NCI-H2196 (cell line): ENCODE measurements at regions not wholly inside any gene's neighbourhood (a gene's known extent, or its start where the extent isn't known, plus 50 kb on each side); places are given as distances from the start of the nearest gene placed in this dataset.
"Not testable (repeated sequence)": the region's sequence is repeated elsewhere in the genome, so short reads cannot be mapped to it uniquely, and the experiment has no call there.

Source experiments
- DNase-seq: peaks from one replicate; lab custom pipeline; 2025; ENCODE audit not compliant: unreplicated experiment; lab: John Stamatoyannopoulos, UW

DNA sequence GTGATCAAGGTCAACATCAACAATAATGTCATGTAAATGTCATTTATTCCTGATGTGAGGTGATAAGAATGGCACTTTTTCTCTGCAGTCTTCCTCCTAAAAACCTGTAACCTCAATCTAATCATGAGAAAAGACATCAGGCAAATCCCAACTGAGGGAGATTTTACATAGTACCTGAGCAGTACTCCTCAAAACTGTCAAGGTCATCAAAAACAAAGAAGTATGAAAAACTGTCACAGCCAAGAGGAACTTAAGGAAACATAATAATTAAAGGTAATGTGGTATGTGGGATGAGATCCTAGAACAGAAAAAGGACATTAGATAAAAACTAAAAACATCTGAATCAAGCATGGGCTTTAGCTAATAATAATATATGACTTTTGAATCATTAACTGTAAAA lies 140.9 kb upstream of the GRM7 start:
- no peak for DNase-seq

DNA sequence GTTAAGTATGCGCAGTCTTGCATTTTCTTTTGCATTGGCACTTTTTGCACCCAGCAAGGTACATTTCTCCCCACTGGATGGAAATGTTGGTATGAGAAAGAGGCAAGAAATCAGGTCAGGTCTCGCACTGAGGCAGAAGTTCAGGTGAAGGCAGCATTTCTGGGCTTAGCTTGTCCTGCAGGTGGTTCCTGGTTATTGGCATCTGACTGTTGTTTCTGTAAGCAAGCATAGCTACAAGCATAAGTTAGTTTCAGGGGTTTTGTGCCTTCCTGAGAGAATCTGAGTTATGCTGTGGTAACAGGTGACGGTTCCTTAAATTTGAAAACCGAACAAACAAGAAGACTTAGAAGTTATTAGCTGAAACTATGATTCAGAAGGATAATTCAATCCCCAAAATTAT lies 139.4 kb upstream of the GRM7 start:
- no peak for DNase-seq

DNA sequence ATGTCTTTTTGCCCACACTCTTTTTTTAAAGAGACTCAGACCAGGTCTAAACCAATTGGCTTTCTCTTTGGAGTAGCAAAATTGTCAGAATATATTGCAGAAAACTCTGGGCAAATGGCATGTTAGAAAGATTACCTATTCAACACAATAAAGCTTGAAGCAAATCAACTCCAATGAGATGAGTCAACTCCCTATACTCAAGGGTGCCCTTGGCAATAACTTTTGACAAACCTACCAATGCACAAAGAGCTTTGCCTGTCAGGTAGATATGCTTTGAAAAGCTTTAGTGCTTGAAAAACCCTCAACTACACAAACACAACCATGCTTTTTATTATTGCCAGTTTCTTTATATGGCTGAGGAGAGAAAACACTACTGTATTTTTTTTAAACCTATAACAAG lies 137.7 kb upstream of the GRM7 start:
- DNase-seq: no peak

DNA sequence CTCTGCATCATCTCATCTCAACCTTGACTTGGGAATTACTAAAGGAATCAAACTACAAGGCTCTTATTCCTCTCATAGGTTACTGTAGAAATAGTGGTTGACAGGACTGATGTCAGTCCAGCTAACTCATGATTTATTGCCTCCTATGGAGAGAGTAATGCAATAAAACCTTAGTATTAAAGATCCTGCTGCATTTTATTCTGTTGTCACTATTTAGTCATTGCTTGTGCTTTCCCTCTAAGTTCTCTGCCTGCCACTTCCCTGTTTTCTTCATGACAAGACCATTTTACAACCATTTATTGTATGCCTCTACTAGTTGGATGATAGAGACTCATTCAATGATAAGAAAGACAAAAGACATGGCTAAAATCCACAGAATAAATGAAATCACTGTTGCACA lies 134.1 kb upstream of the GRM7 start:
- DNase-seq: no peak

DNA sequence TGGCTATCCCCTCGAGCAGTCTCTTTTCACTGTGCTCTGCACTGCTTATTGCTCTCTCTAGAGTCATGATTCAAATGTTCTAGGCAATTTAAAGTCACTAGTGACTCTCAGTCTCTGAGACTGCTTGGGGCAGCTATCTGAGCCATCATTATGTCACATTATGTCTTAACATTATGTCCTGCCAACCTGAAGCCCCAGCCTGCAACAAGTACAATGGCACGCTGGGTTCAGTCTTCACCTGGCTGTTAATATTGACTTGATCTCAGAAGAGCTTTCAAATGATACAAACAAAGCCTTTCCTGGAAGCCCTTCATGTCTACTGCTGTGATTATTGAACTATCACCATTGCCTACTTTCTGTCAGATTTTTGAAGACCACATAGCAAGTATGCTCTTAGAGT lies 128.1 kb upstream of the GRM7 start:
- DNase-seq: no peak

DNA sequence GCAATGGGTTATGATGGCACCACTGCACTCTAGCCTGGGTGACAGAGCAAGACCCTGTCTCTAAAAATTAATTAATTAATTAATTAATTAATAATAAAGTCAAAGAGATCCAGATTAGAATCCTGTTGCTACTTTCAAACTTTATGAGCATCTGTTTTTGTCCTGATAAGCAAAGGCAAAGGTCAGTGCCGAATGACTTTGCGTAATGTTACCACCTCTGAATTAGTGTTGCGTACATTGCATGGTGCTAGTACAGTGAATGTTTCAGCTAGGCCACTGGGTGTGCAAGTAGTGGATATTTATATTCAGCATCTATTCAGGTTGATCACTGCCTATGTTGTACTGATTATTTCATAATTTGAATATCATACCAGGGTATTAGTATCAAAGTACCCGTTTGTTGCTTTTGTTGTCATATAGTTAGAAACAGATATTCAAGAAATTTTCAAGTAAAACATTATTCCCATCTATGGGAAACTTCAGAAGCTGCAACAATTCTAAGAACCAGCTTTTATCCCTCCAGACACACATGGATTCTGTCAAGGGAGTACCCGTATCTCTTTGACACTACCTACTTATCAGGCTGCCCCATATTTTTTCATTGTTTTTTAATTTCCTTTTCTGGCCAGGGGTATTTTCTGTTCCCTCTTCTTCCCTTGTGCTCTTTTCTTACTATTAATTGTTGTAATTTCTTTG lies 127.1 kb upstream of the GRM7 start:
- DNase-seq: no peak

DNA sequence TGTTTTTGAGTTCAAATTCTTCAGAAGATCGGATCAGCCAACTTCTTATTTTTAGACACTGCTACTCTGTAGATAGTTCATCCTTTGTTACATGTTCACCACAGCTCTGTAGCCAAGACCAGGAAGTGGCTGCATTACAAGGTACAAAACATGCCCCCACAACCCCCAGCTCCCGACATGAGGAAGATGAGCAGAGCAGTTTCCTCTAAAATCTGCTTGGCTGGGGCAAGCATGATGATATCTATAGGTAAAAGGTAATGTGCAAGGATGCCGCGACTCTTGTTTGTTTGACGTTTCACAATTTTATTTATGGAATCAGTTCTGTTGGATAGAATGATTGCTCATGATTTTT lies 126.5 kb upstream of the GRM7 start:
- DNase-seq: no peak

DNA sequence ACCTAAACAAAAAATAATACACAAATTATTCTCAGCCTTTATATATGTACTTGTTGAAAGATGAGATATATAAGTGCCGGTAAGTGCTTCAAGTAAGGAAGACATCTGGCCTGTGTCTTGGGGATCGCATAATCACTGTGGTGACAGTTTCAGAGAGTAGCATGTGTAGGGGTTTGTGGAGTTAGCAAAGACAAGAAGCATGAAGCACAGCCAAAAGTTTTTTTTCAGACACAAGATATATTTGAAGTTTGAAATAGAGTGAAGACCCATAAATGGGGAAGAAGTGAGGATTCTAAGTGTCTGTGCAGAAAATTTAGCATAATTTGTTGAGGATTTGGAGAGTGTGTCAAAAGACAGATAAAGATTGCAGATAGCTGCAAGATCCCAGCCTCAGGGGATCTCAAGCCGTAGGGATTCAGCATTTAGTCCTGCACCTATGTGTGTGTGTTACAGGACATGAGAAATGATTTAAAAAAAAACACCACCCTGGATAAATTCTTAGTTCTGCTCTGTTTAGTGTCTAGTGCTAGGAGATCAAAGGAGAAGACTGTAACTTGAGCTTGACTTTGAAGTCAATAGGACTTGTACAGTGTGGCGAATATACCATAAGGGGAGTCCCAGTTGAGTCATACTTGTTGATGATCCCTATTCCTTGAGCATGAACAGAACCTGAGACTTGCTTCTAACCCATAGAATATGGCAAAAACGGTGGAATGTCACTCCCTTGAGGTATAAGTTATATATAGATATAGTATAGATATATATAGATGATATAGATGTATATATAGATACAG lies 123.9 kb upstream of the GRM7 start:
- DNase-seq: no peak

DNA sequence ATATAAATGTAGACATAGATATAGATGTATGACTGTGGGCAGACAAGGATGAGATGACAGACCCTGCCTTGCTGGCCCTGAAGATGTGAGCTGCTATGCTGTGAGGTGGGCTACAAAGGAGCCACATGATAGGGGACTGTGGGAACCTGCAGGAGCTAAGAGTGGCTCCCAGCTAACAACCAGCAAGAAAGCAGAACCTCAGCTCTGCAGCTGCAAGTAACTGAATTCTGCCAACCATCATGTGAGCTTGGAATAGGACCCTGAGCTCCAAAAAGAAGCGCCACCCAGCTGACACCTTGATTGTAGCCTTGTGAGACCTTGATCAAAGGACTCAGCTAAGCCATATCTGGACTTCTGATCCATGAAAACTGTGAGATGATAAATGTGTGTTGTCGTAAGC lies 123.3 kb upstream of the GRM7 start:
- no peak for DNase-seq

DNA sequence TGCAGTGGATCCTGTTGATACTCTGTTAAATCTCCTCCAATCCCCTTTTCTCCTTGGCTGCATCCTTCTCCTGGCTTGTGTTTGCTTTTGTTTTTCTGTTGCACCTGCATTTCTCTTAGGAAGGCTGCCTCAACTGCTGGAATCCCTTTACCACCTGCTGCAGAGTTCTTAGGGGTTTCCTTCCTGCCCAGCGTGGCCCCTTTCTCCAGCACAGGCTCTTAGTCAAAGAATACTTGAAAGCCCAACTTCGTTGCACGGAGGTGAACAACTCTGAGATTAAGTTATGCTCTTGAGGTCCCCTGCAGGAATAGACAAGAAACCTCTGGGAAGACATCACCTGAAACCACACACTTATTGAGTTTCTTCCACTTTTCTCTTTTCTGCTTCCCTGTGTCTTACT lies 121.6 kb upstream of the GRM7 start:
- no peak for DNase-seq

DNA sequence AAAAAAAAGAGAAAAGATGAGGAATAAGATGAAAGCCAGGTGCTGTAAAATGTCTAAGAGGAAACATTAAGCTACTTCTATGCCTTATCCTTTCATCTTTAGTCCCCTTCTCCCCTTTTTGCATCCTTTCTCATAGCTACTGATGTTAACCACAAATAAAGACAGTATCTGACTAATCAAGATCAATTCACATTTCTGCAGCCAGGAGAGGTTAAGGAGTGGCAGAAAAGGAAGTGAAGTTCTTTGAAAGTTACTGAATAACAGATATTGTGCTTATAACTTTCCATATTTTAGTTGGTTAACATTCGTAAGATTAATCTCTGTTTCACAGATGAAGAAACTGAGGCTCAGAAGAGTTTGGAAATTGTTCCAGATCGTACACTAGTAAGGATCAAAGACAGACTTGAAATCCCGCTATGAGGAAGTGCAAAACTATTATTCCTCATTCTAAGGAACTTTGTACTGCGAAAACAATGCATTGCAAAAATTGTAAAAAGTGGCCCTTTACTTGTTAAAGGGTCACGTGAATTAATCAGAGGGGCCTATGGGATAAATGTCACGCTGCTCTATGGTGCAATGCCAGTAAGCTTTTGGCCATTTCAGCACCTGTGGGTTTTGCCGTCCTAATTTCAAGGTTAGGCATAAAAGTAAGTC lies 117.7 kb upstream of the GRM7 start:
- no peak for DNase-seq

DNA sequence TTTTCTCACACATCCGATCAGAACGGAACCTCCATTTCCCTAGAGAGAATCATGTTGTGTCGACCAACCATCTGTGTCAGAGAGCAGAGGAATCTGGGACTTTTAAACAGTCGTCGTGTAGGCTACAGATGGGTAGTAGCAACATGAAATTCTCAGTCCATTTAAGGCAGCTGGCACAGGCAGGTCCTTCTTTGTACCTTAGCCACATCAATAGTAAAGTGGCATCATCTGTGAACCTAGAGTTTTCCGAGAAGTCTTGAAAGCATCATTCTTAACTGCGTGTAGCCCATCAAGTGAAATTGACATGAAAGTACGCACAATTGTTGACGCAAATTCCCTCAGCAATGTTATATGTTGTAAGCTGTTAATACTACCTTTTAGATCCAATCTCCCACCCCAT lies 114.5 kb upstream of the GRM7 start:
- no peak for DNase-seq

DNA sequence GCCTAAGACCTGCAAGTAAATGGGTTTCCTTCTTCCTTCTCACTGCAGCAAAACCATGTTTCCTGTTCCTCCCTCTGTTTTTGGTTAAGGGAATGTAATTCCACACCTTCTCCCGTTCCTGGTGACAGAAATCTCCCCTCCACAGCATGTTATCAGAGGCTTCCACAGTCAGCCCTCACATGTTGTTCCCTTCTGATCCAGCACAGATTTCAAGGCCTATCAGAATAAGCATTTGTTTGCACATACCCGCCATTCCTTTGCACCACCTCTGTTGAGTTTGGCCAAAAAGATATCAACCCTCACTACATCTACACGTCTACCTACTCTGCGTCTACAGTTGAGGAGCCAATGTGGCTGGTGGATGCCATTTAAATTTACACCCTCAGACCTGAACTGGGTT lies 113.9 kb upstream of the GRM7 start:
- DNase-seq: no peak

DNA sequence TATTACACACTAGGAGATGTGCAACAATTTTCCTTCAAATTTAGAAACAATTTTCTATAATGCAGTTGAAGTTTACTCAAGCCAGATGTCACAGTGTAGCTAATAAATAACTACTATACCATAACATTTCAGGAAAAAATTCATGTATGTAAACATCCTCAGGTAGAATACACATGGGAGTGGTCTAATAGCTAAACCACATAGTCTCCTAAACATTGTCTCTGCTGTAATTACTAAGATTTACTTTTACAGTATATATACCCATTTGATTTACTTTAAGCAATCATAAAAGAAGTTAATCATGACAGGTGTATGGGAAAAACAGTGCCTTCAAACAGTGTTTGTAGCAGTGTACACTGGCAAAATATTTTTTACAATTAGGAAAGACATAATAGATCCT lies 110.1 kb upstream of the GRM7 start:
- DNase-seq: no peak

DNA sequence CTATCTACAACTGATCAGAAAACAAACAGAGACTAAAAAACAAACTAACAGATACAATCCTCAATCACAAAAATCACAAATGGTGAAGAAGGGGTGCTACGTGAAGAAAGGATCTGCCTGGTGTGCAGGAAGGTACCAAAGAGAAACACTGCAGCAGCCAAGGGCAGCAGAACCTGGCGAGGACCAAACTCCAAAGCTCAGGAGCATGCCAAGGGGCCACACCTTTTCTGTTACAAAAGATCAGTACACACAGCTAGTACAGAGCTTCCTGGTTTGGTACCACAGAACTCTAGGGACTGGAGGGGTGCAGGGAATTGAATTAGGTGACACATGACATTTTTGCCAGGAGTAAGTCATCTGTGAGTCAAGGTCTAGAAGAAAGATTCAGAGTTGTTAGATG lies 107.4 kb upstream of the GRM7 start:
- DNase-seq: no peak

DNA sequence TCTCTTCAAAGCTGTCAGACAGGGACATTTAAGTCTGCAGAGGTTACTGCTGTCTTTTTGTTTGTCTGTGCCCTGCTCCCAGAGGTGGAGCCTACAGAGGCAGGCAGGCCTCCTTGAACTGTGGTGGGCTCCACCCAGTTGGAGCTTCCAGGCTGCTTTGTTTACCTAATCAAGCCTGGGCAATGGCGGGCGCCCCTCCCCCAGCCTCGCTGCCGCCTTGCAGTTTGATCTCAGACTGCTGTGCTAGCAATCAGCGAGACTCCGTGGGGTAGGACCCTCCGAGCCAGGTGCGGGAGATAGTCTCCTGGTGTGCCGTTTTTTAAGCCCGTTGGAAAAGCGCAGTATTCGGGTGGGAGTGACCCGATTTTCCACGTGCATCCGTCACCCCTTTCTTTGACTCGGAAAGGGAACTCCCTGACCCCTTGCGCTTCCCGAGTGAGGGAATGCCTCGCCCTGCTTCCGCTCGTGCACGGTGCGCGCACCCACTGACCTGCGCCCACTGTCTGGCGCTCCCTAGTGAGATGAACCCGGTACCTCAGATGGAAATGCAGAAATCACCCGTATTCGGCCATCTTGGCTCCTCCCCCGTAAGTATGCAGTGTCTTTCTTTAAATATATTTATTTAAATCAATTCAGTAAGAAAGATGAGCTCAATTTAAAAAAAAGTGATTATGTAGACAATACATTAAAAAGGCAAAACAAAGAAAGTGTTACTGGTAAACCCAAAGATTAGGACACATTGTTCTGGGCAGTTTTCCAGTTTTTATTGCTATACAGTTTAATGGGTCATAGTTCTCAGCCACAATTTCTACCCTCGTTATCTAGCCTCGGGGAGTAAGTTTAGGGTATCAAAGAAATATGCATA lies 91.2 kb upstream of the GRM7 start:
- not testable (repeated sequence) for DNase-seq

DNA sequence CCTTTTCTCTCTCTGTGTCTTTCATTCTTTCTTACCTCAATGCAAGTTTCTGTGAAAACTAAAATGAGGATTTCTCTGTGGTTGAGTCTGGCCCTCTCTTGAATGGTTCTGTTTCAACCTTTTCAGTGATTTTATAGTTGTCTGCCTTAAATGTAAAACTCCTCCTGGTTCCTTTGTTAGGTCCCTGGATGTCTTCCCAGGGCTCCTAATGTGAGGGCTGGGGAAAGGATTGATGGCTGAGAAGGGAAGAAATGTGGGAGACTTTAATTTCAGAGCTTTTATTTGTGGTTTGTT lies 90.6 kb upstream of the GRM7 start:
- no peak for DNase-seq

DNA sequence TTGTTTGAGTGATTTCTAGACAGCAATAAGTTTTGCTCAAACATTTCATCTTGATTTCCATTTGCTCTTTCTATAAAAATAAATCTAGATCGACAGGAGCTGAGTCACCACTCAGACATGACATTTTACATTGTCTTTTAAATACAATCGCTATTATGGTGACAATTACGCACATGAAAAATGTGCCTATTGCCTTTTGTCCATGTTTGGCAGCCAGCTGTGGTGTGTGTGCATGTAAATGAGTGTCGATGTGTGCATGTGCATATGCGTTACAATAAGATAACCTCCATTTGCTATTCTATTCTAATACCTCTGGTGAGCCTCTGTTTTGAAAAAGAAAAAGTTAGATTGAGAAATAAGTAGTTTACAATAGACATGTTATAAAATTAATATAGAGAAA lies 89.7 kb upstream of the GRM7 start:
- no peak for DNase-seq

DNA sequence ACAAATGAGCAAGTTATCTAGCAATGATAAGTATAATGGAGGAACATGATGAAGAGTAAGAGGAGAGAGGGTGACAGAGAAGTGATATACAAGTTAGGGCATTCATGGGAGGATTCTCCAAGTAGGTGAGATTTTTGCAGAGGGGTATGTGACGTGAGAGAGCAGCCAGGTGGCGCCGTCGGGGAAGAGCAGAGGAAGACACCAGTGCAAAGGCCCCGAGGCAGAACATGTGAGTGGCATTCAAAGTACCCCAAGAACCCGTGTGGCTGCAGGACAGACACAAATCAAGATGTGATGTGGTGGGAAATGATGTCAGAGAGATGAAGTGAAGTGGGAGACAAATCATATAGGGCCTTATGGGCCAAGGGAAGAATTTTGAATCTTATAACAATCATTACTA lies 81.8 kb upstream of the GRM7 start:
- DNase-seq: no peak

DNA sequence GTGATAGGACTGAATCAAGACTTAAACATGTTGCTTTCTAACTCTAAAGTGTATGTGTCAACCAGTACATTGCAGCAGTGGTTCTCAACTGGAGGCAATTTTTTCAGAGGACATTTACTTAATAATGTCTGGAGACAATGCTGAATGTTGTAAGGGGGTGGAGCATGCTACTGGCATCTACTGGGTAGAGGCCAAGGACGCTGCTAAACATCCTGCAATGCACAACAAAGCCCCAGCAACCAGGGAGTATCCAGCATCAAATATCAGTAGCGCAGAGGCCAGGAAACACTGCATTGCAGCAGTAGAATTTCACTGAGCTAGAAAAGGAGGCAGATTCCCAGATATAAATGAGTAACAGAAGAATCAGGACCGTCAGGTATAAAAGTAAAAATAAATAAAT lies 79.8 kb upstream of the GRM7 start:
- no peak for DNase-seq

DNA sequence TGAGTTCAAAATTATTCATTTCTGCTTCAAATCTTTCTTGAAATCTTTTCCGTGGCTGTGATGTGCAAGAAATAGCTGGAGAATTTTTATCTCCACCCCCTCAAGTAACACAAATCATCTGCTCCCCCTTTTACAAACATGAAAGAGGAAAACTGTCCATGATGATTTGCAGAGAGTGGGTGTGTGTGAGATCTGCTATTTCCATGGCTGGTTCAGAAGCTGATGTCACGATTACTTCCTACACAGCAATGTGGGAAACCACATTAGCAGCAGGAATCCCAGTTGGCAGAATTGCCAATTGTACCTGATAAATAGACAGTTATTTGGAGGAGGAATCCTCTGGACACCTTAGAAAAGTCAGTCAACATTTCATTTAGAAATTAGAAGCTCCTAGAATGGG lies 75.2 kb upstream of the GRM7 start:
- no peak for DNase-seq

DNA sequence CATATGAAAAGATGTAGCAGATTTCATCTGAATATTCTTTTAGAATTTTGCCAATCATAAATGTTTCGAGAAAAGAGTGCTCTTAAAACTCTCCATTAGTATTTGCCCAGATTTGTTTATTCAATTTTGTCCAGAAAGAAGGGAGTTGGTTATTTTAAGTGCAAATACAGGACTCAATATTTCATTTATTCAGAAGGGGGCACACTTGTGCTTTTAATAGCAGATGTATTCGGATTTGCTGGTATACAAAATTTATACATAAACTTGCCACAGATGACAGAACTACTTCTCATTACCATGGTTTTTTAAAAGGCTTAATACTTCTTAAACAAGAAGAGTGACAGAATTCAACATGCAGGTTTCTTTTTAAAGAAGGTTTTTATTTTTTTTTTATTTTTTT lies 69.8 kb upstream of the GRM7 start:
- DNase-seq: no peak
